ENCODE measurements at regions not wholly inside any gene's neighbourhood (a gene's known extent, or its start where the extent isn't known, plus 50 kb on each side); places are given as distances from the start of the nearest gene placed in this dataset.

DNA sequence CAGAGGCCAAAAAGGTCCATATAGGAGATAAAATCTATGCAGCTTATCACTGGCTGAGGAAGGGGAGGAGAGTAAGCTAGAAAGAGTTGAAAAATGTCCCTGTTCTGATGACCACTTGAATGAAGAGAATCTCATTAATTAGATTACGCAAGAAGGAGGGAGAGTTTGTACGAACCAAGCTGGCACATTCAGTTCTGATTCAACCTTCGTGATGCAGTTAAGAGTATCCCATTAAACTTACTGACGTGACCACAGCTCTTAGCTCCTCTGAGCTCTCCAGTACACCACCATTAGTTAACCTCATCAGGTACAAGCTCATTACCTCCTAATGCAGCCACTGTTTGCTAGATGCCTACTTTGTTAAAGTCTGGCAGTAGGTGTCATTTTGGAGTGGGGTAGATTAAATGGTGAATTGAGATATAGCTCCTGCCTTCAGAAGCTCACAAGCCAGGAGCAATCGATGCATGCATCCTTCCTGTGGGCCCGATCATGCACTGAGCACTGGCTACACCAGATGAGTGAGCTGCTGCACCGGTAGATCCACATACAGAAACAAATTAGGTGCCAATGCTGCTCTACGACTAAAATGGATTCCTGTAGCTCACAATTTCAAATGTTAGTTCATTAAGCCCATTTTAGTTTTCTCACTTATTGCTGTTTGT is 458.3 kb downstream of the COG6 start:
- DNase-seq (ENCODE audit: low spot score) = no peak

- no peak for DNase-seq (ENCODE audit: low spot score)
Observed at GRCh38 chr13:40114305-40114896, 458.9 kb downstream of the COG6 start.

GRCh38 chr13:40115426-40115825 is 460.0 kb downstream of the COG6 start:
- DNase-seq (ENCODE audit: low spot score) = no peak

DNA sequence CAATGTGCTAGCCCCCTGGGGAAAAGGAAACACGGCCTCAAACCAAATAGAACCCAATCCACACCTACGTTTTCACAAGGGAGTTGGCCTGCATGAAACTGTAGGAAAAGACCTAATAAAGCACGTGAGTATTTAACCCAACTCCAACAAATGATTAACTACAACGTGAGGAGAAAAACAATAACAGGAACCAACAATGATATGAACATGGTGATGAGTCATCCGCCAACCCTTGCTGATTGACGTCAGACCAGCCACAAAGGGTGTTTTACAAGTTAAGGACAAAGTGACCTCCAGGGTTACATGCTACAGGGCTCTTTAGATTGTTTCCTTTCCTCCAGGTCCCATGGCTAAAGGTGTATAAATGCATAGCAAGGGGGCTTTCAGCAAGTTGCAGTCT is 460.5 kb downstream of the COG6 start:
- peak; percentile 84 for DNase-seq (ENCODE audit: low spot score)

DNA sequence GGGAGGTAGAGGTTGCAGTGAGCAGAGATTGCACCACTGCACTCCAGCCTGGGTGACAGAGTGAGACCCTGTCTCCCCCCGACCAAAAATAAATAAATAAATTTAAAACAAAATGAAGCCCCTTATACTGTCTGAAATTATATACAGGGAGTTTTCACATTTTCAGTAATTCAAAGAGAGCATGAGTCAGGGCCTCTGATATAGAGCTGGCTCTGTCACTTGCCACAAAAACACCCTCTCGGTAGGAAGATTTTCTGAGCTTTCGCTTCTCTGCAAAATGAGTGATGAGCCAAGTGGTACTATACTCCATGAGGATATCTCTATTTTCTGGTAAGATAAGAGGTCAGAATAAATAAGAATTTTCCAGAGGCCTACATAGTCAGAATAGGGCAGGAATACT is 462.9 kb downstream of the COG6 start:
- DNase-seq (ENCODE audit: low spot score) = no peak

DNA sequence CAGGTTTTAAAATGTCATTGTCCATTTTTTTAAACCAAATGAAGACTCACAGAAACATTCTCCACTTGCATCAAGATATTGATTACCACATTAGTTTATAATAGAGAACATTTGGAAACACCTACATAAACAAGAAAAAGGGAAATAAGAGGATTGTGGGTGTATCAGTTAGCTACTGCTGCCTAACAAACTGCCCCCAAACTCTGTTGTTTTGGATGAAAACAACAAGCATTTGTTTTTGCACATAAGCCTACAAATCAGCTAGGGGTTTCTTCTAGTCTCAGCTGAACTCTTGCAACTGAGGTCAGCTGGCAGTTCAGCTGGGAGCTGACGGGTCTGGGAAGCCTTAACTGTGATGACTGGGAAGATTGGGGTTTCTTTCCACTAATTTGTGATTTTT is 464.4 kb downstream of the COG6 start:
- no peak for DNase-seq (ENCODE audit: low spot score)

GRCh38 chr13:40120288-40120687 is 464.8 kb downstream of the COG6 start:
- no peak for DNase-seq (ENCODE audit: low spot score)

DNA sequence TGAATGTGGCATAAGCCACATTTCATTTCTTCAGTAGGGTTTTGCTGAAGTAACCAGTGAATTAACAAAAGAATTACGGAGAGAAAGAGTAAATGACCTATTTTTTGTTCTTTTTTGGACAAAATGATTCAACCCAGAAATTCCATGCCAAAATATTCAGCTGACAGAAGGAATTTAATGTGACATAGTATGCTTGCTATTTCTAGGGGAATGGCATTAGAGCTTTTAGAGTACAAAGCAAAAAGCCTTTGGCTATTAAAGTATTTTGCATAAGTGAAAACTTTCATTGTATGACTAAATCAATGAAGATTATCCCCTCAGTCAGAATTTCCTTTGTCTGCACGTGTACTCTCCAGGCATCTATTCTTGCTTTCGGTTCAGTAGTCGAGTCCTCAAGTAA is 465.3 kb downstream of the COG6 start:
- DNase-seq (ENCODE audit: low spot score) = no peak

GRCh38 chr13:40121722-40122121 is 466.3 kb downstream of the COG6 start:
- no peak for DNase-seq (ENCODE audit: low spot score)

- no peak for DNase-seq (ENCODE audit: low spot score)
Observed at GRCh38 chr13:40123962-40124632, 468.6 kb downstream of the COG6 start.

GRCh38 chr13:40124633-40125015 is 469.2 kb downstream of the COG6 start:
- DNase-seq (ENCODE audit: low spot score) = no peak

- DNase-seq (ENCODE audit: low spot score) = no peak
Observed at GRCh38 chr13:40125336-40125735, 469.9 kb downstream of the COG6 start.

DNA sequence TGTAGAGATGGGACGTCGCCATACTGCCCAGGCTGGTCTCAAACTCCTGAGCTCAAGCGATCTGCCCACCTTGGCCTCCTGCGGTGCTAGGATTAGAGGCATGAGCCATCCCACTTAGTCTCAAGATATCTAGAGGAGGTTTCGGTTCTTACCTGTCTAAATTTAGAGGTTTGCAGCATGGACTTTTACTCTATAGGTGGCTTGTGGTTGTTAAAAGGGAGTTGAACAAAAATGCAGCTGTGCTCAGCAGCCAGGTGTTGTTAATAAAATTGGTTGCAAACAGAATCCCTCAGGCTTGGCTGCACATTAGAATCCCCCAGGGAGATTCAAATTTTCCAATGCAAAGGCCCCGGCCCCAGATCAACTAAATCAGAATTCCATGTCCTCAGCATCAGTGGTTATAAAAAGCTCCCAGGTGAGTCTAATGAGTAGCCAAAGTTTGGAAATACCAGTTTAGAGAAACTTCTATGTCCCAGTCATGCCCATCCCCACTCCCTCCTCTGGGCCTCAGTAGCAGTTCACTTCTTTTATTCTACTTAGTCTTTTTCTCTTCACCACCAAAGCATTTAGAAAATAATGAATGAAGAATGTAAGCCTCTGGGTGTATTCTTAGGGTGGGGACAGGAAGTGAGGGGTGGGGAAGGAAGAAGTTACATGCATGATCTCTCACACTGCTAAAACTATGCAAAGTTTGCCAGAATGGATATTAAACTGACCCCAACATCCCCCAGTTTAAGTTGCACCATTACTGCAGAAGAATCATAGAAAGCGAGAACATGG is 471.0 kb downstream of the COG6 start:
- DNase-seq (ENCODE audit: low spot score) = no peak

DNA sequence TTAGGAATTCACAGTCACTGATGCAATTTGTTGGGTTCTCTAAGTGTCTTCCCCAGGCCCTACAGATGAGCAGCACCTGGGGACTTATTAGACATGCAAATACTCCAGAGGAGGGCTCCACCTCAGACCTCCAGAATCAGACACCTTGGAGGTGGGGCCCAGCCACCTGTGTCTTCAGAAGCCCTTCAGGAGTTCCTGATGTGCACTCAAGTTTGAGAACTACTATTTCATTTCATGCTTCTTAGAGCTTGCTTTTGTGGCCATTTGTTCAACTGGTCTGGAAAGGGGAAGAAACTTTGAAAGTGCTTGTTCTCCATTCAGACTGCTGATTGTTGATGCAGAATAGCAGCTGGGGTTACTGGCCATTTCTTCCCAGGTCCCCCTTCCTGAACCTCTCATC is 472.0 kb downstream of the COG6 start:
- DNase-seq (ENCODE audit: low spot score) = no peak

DNA sequence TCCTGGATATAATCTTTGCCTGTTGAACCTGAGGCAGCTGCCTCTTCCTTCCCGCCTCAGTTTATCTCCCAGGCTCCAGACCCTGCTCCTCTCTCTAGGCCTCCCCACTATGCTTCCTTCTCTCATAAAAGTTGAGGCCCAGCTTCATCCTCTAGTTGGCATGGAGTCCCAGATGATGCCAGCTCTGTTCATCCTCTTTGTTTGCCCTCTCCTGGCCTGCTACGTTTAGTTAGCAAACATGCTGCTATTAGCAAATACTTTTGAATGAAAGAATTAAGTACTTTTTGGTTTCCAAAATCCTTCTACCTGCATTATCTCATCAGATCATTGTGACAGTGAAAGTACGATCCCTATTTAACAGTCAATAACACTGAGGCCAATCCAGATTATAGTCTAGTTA is 472.5 kb downstream of the COG6 start:
- no peak for DNase-seq (ENCODE audit: low spot score)

GRCh38 chr13:40129467-40129866 is 474.0 kb downstream of the COG6 start:
- no peak for DNase-seq (ENCODE audit: low spot score)

DNA sequence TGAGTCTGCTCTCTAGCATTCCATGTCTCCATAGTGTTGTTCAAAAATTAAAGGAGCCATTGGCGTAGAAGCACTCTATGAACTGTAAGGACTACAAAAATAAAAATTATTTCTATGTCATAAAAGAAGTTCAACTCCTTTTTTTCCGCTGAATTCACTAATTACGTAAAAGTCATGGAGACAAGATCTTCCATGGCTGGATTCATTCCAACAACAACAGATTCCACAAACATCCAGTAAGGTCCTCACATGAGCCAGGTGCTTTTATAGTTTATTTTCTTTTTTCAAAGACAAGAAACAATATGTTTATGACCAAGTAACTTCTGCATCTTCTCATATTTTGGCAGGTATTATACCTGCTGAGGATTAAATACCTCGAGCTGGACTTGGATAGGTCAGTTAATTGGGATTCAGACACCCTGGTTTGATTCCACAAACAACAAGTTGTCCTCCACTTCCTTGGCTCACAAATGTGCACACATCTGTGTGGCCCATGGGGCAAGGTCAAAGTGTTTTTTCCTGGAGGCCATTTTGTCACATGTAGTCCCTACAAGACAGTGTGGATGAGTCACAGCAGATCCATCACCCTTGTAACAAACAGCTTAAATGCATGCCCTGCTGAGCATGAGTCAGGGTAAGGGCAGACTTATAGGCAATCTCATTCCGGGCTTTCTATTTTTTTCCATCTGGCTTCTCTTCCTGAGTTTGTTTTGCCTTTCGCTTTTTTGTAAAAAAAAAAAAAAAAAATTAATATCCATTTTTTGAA is 475.6 kb downstream of the COG6 start:
- no peak for DNase-seq (ENCODE audit: low spot score)

GRCh38 chr13:40132249-40132648 is 476.8 kb downstream of the COG6 start:
- no peak for DNase-seq (ENCODE audit: low spot score)

DNA sequence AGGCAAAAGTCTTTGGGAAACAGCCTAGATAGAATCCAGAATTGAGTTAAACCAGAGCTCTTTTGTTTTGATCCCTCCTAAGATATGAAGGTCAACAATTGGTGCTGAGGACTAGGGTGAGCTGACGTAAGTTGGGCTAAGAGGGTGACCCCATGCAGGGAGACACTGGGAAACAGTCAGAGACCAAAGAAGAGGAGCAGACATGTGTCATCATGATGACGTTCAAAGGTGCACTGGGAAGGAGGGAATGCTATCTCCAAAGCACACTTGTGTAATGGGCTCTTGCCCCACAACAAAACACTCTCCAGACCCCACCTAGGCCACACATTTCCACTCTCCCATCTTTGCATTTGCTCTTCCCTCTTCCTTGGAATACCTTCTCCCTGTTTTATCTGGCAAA is 481.4 kb downstream of the COG6 start:
- no peak for DNase-seq (ENCODE audit: low spot score)

- no peak for DNase-seq (ENCODE audit: low spot score)
Observed at GRCh38 chr13:40137400-40137799, 481.9 kb downstream of the COG6 start.

GRCh38 chr13:40139896-40140520 is 484.5 kb downstream of the COG6 start:
- DNase-seq (ENCODE audit: low spot score) = no peak
